ENCODE measurements at regions not wholly inside any gene's neighbourhood (a gene's known extent, or its start where the extent isn't known, plus 50 kb on each side); places are given as distances from the start of the nearest gene placed in this dataset.

DNA sequence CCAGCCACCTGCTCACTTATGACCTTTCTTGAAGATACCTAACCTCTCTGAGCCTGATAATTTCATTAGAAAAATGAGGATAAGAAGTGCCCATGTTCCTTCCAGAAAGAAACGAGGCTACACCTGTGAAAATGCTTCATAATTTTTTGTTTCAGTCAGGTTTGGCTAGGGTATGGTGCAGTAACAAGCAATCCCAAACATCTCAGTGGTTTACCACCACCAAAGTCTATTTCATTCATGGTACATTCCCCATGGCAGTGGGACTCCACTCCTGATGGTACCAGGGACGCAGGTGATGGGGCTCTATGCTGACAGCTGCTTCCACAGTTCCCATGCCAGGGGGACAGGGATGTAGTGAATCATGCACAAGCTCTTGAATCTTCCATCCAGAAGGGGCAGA is 147.6 kb upstream of the CES5A start:
- TF ChIP-seq, protein P1, sequence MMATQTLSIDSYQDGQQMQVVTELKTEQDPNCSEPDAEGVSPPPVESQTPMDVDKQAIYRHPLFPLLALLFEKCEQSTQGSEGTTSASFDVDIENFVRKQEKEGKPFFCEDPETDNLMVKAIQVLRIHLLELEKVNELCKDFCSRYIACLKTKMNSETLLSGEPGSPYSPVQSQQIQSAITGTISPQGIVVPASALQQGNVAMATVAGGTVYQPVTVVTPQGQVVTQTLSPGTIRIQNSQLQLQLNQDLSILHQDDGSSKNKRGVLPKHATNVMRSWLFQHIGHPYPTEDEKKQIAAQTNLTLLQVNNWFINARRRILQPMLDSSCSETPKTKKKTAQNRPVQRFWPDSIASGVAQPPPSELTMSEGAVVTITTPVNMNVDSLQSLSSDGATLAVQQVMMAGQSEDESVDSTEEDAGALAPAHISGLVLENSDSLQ (IDR thresholded peaks at IDR 0.05): no peak
- TF ChIP-seq FOXK2 (IDR thresholded peaks at IDR 0.05) (no peak), BHLHE40 (IDR thresholded peaks at IDR 0.05; ENCODE audit: borderline replicate concordance) (no peak), LEF1 (IDR thresholded peaks at IDR 0.05; ENCODE audit: borderline replicate concordance) (no peak), TARDBP (IDR thresholded peaks at IDR 0.05) (no peak), NFRKB (IDR thresholded peaks at IDR 0.05) (no peak)
- DNase-seq (ENCODE audit: extremely low spot score): no peak
- ChIA-PET CTCF (no interaction called here), POLR2A (no interaction called here)

DNA sequence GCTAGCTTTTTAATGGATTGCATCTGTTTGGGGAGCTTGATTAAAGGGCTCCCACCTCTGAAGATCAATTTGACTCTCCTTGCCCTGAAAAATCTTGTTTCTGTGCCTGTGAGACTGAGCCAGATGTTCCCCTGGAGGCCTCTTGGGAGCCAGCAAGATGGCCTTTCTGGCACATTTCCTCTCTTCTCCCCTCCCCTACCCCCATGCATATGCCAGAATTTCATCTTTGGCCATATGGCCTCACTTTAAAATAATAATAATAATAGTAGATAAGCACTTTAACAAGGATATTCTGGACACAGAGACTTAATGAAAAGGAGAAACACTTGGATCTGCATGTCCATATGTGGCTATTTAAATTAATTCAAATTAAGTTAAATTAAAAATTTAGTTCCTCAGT is 144.1 kb upstream of the CES5A start:
- TF ChIP-seq FOXM1 (IDR thresholded peaks at IDR 0.05; ENCODE audit: borderline replicate concordance): no peak
- TF ChIP-seq BHLHE40 (IDR thresholded peaks at IDR 0.05; ENCODE audit: borderline replicate concordance): no peak
- TF ChIP-seq, protein P1 (IDR thresholded peaks at IDR 0.05): no peak
- no peak for TF ChIP-seq ARNT (IDR thresholded peaks at IDR 0.05)
- TF ChIP-seq SUZ12 (IDR thresholded peaks at IDR 0.05): no peak
- TF ChIP-seq FOXA1 (IDR thresholded peaks at IDR 0.05): no peak
- no peak for TF ChIP-seq L3MBTL2 (conservative IDR thresholded peaks at IDR 0.05)
- TF ChIP-seq FOXK2 (IDR thresholded peaks at IDR 0.05): no peak
- TF ChIP-seq TARDBP (IDR thresholded peaks at IDR 0.05): no peak
- TF ChIP-seq ELF4 (IDR thresholded peaks at IDR 0.05): no peak
- no peak for TF ChIP-seq ZNF384 (IDR thresholded peaks at IDR 0.05)
- TF ChIP-seq HDGF (IDR thresholded peaks at IDR 0.05; ENCODE audit: borderline replicate concordance): no peak
- no peak for TF ChIP-seq SP1 (IDR thresholded peaks at IDR 0.05)
- no peak for TF ChIP-seq NFRKB (IDR thresholded peaks at IDR 0.05)
- TF ChIP-seq LEF1 (IDR thresholded peaks at IDR 0.05; ENCODE audit: borderline replicate concordance): no peak
- POLR2A ChIA-PET: no interaction called here
- DNase-seq (ENCODE audit: extremely low spot score): no peak
- CTCF ChIA-PET: no interaction called here

DNA sequence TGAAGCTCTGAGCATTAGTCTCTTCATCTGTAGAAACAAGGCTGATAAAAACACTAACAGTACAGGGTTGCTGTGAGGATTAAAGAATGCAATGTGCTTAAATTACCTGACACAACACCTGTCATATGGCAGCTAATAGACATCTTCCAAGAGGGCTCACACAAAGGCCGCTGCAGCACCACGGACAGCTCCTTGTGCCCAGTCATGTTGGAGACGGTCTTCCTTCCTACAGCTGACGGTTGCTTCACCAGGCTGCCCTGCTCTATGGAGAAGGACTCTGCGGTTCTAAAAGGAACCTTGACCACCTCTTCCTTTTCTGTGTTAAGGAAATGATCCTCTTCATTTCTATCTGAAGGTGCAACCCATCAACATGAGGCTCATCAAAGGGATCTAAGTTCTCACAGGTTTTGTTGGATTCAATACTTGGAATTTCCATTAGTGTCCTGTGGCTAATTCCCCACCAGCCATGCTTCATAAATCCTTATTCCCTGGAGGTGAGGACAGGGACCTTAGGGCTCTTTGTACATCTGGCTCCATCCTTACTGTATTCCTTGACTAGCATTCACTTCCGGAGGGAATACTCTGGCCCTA is 138.9 kb upstream of the CES5A start:
- POLR2A ChIA-PET: no interaction called here
- no peak for TF ChIP-seq LEF1 (IDR thresholded peaks at IDR 0.05; ENCODE audit: borderline replicate concordance)
- no peak for TF ChIP-seq FOXA1 (IDR thresholded peaks at IDR 0.05)
- TF ChIP-seq ARNT (IDR thresholded peaks at IDR 0.05): no peak
- TF ChIP-seq L3MBTL2 (conservative IDR thresholded peaks at IDR 0.05): no peak
- TF ChIP-seq, protein P1 (IDR thresholded peaks at IDR 0.05): no peak
- TF ChIP-seq FOXM1 (IDR thresholded peaks at IDR 0.05; ENCODE audit: borderline replicate concordance): no peak
- no peak for TF ChIP-seq NFRKB (IDR thresholded peaks at IDR 0.05)
- no peak for TF ChIP-seq TARDBP (IDR thresholded peaks at IDR 0.05)
- no peak for TF ChIP-seq SUZ12 (IDR thresholded peaks at IDR 0.05)
- TF ChIP-seq BHLHE40 (IDR thresholded peaks at IDR 0.05; ENCODE audit: borderline replicate concordance): no peak
- CTCF ChIA-PET: no interaction called here
- peak; percentile 45 for DNase-seq (ENCODE audit: extremely low spot score)

DNA sequence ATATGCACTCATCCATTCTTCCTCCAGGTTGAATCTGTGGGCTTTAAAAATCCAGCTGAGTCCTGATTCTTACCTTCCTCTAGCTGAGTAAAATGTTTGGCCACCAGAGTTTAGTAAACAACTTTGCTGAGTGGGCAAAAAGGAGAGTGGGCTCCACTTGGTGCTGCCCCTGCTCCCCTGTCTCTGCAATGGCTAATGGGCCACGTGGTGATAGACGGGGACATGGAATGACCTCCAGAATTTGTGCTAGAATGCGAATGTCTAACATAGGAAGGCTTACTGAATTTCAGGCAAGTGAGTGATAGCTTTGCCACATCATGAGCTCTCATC is 137.3 kb upstream of the CES5A start:
- no peak for DNase-seq (ENCODE audit: extremely low spot score)
- ChIA-PET CTCF (no interaction called here), POLR2A (no interaction called here)
- no peak for TF ChIP-seq L3MBTL2 (conservative IDR thresholded peaks at IDR 0.05)
- TF ChIP-seq, protein P1 (IDR thresholded peaks at IDR 0.05): no peak
- no peak for TF ChIP-seq ZNF384 (IDR thresholded peaks at IDR 0.05)
- TF ChIP-seq HDGF (IDR thresholded peaks at IDR 0.05; ENCODE audit: borderline replicate concordance): no peak
- no peak for TF ChIP-seq BHLHE40 (IDR thresholded peaks at IDR 0.05; ENCODE audit: borderline replicate concordance)
- no peak for TF ChIP-seq FOXK2 (IDR thresholded peaks at IDR 0.05)
- no peak for TF ChIP-seq SUZ12 (IDR thresholded peaks at IDR 0.05)
- TF ChIP-seq FOXA1 (IDR thresholded peaks at IDR 0.05): no peak
- no peak for TF ChIP-seq CTBP1 (IDR thresholded peaks at IDR 0.05; ENCODE audit: borderline replicate concordance)
- no peak for TF ChIP-seq NFRKB (IDR thresholded peaks at IDR 0.05)
- no peak for TF ChIP-seq ELF4 (IDR thresholded peaks at IDR 0.05)
- no peak for TF ChIP-seq FOXM1 (IDR thresholded peaks at IDR 0.05; ENCODE audit: borderline replicate concordance)
- TF ChIP-seq LEF1 (IDR thresholded peaks at IDR 0.05; ENCODE audit: borderline replicate concordance): no peak
- TF ChIP-seq SP1 (IDR thresholded peaks at IDR 0.05): no peak
- TF ChIP-seq TARDBP (IDR thresholded peaks at IDR 0.05): no peak
- TF ChIP-seq ARNT (IDR thresholded peaks at IDR 0.05): no peak

DNA sequence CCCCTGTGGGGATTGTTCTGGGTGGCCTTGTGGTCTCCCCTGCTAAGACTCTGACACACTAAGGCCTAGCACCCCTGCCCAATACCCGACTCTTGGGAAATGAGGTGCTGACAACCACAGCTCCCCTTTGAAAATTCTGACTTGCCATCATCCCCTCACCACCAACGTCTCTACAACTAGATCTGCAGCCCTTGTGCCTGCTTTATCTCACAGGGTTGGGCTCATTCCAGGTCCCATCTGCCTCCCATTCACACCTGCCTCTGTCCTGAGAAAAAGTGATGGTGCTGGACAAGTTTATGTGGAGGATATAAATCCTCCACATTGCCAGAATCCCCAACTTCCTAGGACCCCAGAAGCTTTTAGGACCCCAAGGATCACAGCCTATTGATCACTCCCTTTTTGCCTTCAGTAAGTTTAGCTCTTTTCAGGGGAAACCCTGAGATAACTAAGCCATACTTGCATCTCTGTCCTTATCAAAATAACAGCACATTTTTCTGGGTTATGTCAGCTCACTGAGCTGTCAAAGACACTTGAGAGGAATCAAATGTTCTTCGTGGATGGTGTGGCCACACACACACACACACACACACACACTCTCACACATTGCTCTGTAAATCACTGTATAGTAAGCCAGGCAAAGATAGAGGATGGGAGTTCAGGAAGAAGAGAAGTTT is 136.8 kb upstream of the CES5A start:
- TF ChIP-seq LEF1 (IDR thresholded peaks at IDR 0.05; ENCODE audit: borderline replicate concordance): no peak
- no peak for TF ChIP-seq BHLHE40 (IDR thresholded peaks at IDR 0.05; ENCODE audit: borderline replicate concordance)
- TF ChIP-seq FOXM1 (IDR thresholded peaks at IDR 0.05; ENCODE audit: borderline replicate concordance): no peak
- TF ChIP-seq ARNT (IDR thresholded peaks at IDR 0.05): no peak
- no peak for TF ChIP-seq SP1 (IDR thresholded peaks at IDR 0.05)
- TF ChIP-seq FOXA1 (IDR thresholded peaks at IDR 0.05): no peak
- TF ChIP-seq TARDBP (IDR thresholded peaks at IDR 0.05): no peak
- TF ChIP-seq NFRKB (IDR thresholded peaks at IDR 0.05): no peak
- TF ChIP-seq SUZ12 (IDR thresholded peaks at IDR 0.05): no peak
- TF ChIP-seq ELF4 (IDR thresholded peaks at IDR 0.05): no peak
- TF ChIP-seq L3MBTL2 (conservative IDR thresholded peaks at IDR 0.05): no peak
- ChIA-PET POLR2A (no interaction called here), CTCF (no interaction called here)
- DNase-seq (ENCODE audit: extremely low spot score): no peak

Measured in HEK293T (cell line).